Activated T-helper 2 cell treated with anti-CD3 and anti-CD28 coated beads, Interferon-gamma antibody, Interleukin-2, Interleukin-4, amounts not matched to agents 10 μg/mL and 5 μg/mL and 100 μg/mL, durations not matched to agents 14 hours and 24 hours and 36 hours (primary cell): ENCODE measurements at regions not wholly inside any gene's neighbourhood (a gene's known extent, or its start where the extent isn't known, plus 50 kb on each side); places are given as distances from the start of the nearest gene placed in this dataset.
"Not testable (repeated sequence)": the region's sequence is repeated elsewhere in the genome, so short reads cannot be mapped to it uniquely, and the experiment has no call there.

Source experiments
- DNase-seq: peaks from one replicate; pipeline ENCODE4 v3.0.0; 2021; ENCODE audit warnings: low spot score
- H3K27ac Mint-ChIP-seq: one replicate; pipeline ENCODE4 v1.8.0; 2021; ENCODE audit warnings: mixed read lengths
- H3K27me3 Mint-ChIP-seq: one replicate; pipeline ENCODE4 v1.8.0; 2021; ENCODE audit warnings: low read depth, mixed read lengths
- H3K36me3 Mint-ChIP-seq: one replicate; pipeline ENCODE4 v1.8.0; 2021; ENCODE audit warnings: low read depth, mixed read lengths
- H3K4me1 Mint-ChIP-seq: one replicate; pipeline ENCODE4 v1.8.0; 2021; ENCODE audit warnings: low read depth, mixed read lengths
- H3K4me3 Mint-ChIP-seq: one replicate; pipeline ENCODE4 v1.8.0; 2021; ENCODE audit warnings: low read depth, mild to moderate bottlenecking, moderate library complexity, mixed read lengths
- H3K9me3 Mint-ChIP-seq: one replicate; pipeline ENCODE4 v1.8.0; 2021; ENCODE audit warnings: mixed read lengths
- intact Hi-C: fragments of 100-400 bp; cut with micrococcal nuclease; formaldehyde crosslinking; loops from one replicate; pipeline ENCODE4 v1.15.1; 2023

DNA sequence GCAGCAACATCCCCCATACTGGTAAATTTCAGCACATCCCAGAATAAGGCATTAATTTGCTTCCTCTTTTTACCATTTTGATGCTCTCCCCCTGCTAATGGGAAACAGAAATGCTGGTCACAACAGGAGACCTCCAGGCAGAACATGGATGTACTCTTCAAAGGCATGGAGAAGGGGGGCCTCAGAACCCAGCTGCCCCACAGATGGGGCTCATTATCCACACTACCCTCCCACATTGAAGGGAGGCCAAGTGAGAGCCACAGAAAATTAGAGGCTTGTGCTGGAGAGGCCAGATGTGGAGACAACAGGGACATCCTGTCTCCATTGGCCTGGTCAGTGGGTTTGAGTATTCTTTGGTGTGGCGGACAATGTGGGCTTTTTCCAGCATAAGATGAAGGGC is 150.1 kb upstream of the CDH11 start:
- no peak for DNase-seq
- intact Hi-C loops, result no loop called here
- peaks cover 18% of the 10 kb centered on the region for H3K9me3 Mint-ChIP-seq
- no peaks in the 10 kb centered on the region for H3K4me1 Mint-ChIP-seq
- H3K4me3 Mint-ChIP-seq, result no peak overlapping the region
- H3K36me3 Mint-ChIP-seq, result no peaks in the 10 kb centered on the region
- no peaks in the 10 kb centered on the region for H3K27me3 Mint-ChIP-seq
- no peak overlapping the region for H3K27ac Mint-ChIP-seq

DNA sequence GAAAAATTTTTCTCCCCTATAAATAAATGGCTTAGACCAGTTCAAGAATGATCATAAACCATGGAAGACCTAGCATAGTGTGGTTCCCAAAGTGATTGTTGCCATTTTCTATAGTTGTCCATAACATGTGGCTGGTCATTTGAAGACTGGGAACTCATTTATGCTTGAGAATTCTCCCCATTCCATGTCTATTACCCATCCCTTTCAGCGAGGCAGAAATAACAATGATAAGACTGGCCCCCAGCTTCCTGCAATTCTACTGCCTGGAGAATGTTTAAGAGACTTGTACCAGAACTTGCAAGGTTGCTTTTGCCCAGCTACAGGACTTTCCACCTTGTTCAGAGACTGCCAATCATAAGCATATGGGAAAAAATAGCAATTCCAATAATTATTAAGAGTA is 146.5 kb upstream of the CDH11 start:
- H3K4me3 Mint-ChIP-seq, result no peak overlapping the region
- H3K36me3 Mint-ChIP-seq, result no peaks in the 10 kb centered on the region
- H3K4me1 Mint-ChIP-seq, result no peaks in the 10 kb centered on the region
- peaks cover 21% of the 10 kb centered on the region for H3K9me3 Mint-ChIP-seq
- intact Hi-C loops, result no loop called here
- no peak overlapping the region for H3K27ac Mint-ChIP-seq
- DNase-seq, result no peak
- H3K27me3 Mint-ChIP-seq, result no peaks in the 10 kb centered on the region

DNA sequence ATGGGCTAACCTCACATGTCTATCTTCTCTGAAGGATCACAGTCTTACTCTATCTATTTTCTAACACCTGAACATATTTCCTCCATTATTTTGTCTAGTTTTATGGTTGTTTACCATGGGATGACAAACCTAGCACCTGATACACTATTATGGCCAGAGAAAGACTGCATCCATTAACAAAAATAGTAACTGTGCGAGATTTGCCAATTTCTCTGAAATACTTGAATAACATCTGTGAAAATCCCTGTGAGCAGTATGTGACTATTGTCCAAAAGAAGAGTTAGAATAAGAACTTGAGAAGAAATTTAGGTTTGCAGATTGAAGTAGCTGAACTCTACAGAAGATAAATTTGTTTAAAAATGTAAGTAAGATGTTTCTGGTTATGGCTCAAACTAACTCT is 142.0 kb upstream of the CDH11 start:
- no peaks in the 10 kb centered on the region for H3K4me1 Mint-ChIP-seq
- DNase-seq, result no peak
- H3K27ac Mint-ChIP-seq, result no peak overlapping the region
- peaks cover 16% of the 10 kb centered on the region for H3K9me3 Mint-ChIP-seq
- no peak overlapping the region for H3K4me3 Mint-ChIP-seq
- H3K36me3 Mint-ChIP-seq, result no peaks in the 10 kb centered on the region
- intact Hi-C loops, result no loop called here
- H3K27me3 Mint-ChIP-seq, result no peaks in the 10 kb centered on the region

DNA sequence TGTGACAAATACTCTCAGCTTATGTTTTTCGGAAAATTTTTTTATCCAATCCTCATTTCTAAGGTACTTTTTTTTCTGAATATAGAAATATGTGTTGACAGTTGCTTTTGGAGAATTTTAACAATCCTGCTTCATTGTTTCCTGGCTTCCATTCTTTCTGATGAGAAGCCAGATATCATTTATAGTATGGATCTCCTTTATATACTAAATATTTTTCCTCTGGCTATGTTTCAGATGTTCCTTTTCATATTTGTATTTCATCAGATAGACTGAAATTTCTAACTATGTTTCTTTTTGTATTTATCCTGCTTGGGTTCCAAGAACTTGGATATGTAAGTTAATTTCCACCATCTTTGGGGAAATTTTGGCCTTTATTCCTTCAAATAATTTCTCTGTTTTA is 138.9 kb upstream of the CDH11 start:
- Mint-ChIP-seq H3K27me3 (no peaks in the 10 kb centered on the region), H3K36me3 (no peaks in the 10 kb centered on the region), H3K9me3 (peaks cover 10% of the 10 kb centered on the region), H3K4me1 (no peaks in the 10 kb centered on the region), H3K27ac (no peak overlapping the region), H3K4me3 (no peak overlapping the region)
- intact Hi-C loops, result no loop called here
- DNase-seq, result no peak

DNA sequence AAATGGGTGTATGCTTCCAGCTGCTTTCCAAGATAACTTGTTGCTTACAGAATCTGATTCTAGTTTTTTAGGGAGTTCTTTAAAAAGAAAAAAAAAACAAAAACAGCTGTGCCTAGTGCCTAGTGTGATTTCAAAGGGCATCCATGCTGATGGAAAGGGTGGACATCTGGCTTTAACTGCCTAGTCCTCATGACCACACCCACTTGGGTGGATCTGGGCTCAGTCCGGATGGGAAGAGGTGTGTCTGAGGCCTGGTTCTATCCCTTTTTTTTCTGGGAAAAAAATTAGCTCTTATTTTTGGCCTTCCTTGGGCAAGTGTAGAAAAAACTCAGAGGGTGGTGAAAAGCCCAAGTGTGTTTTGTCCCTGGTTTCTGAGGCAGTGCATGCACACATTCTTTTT is 132.3 kb upstream of the CDH11 start:
- Mint-ChIP-seq H3K36me3 (no peaks in the 10 kb centered on the region), H3K9me3 (peaks cover 7% of the 10 kb centered on the region), H3K4me3 (no peak overlapping the region), H3K27me3 (no peaks in the 10 kb centered on the region), H3K4me1 (no peaks in the 10 kb centered on the region), H3K27ac (no peak overlapping the region)
- no peak for DNase-seq
- intact Hi-C loops, result no loop called here

DNA sequence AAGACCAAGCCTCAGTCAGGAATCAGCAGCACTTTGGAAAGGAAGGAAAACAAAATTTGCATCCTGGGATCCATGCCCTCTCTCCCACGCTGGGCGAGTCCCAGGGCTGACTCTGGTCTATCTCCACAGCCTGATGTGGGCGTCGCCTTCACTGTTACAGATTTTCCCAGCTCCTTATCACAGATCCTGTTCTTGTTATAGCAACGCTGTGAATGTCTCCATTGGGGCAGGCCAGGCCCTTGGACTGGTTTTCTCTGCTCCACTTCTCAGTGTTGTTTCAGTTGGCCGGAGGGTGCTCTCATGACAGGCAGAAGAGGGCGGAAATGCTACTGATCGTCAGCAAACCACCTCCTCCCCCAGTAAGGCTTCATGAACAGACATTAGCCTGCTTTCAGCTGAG is 127.9 kb upstream of the CDH11 start:
- H3K27me3 Mint-ChIP-seq, result no peaks in the 10 kb centered on the region
- no peaks in the 10 kb centered on the region for H3K4me1 Mint-ChIP-seq
- H3K9me3 Mint-ChIP-seq, result peaks cover 6% of the 10 kb centered on the region
- H3K4me3 Mint-ChIP-seq, result no peak overlapping the region
- no peaks in the 10 kb centered on the region for H3K36me3 Mint-ChIP-seq
- no peak overlapping the region for H3K27ac Mint-ChIP-seq
- intact Hi-C loops, result no loop called here
- no peak for DNase-seq

GRCh38 chr16:65244787-65245186 is 122.9 kb upstream of the CDH11 start:
- no peak for DNase-seq
- Mint-ChIP-seq H3K27ac (no peak overlapping the region), H3K4me3 (no peak overlapping the region), H3K36me3 (no peaks in the 10 kb centered on the region), H3K27me3 (no peaks in the 10 kb centered on the region), H3K9me3 (peaks cover 6% of the 10 kb centered on the region), H3K4me1 (no peaks in the 10 kb centered on the region)
- intact Hi-C loops, result no loop called here

GRCh38 chr16:65235339-65236177 is 113.7 kb upstream of the CDH11 start:
- DNase-seq, result no peak
- Mint-ChIP-seq H3K9me3 (peaks cover 42% of the 10 kb centered on the region), H3K36me3 (no peaks in the 10 kb centered on the region), H3K4me3 (no peak overlapping the region), H3K27ac (no peak overlapping the region), H3K4me1 (no peaks in the 10 kb centered on the region), H3K27me3 (no peaks in the 10 kb centered on the region)
- intact Hi-C loops, result no loop called here

- H3K27me3 Mint-ChIP-seq, DNase-seq, H3K4me1 Mint-ChIP-seq, H3K27ac Mint-ChIP-seq, intact Hi-C loops, H3K4me3 Mint-ChIP-seq, H3K36me3 Mint-ChIP-seq: not testable (repeated sequence)
- peaks cover 36% of the 10 kb centered on the region for H3K9me3 Mint-ChIP-seq
These were observed 113.0 kb upstream of the CDH11 start for GRCh38 chr16:65234721-65235320.

DNA sequence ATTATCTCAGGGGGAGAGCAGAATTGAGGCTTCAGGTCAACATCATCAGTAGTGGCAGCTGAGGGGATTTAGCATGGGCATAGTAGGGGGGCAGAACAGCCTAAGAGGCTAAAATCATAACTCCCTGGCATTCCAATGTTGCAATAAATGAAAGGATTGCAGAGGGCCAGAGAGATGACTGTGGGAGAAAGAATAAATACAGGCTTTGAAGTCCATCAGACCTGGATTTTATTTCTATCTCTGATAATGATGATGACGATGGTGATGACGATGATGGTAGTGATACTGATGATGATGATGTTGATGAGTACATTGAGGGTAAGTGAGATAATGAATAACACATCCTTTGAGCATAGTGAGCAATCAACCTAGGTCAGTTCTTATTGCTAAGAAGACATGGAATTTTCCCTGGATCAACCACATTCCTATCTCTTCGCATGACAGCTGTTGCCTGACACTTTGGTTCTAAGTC is 107.4 kb upstream of the CDH11 start:
- Mint-ChIP-seq H3K27me3 (no peaks in the 10 kb centered on the region), H3K9me3 (peaks cover 35% of the 10 kb centered on the region), H3K4me3 (no peak overlapping the region), H3K27ac (no peak overlapping the region), H3K4me1 (no peaks in the 10 kb centered on the region), H3K36me3 (no peaks in the 10 kb centered on the region)
- DNase-seq, result no peak
- intact Hi-C loops, result no loop called here

- no peaks in the 10 kb centered on the region for H3K36me3 Mint-ChIP-seq
- H3K4me3 Mint-ChIP-seq, result no peak overlapping the region
- H3K27me3 Mint-ChIP-seq, result no peaks in the 10 kb centered on the region
- intact Hi-C loops, result no loop called here
- DNase-seq, result no peak
- H3K4me1 Mint-ChIP-seq, result no peaks in the 10 kb centered on the region
- no peak overlapping the region for H3K27ac Mint-ChIP-seq
- peaks cover 23% of the 10 kb centered on the region for H3K9me3 Mint-ChIP-seq
These were observed 105.4 kb upstream of the CDH11 start for GRCh38 chr16:65227150-65227835.

DNA sequence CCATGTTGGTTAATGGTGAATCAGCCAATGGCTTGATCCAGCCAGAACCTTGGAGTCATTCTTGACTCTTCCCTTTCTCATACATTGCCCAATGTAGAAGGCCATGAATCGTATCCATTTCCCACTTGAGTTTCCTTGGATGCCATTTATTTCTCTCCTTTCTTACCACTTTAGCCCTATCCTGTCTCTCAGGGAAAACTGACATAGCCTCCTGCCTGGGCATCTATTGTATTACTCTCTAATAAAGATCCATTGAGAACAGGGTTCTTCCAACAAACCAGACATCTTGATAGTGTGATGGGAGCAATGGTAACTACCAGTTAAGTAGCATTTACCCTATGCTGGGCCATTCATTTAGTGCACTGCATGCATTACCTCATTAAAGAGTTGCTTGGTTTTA is 104.2 kb upstream of the CDH11 start:
- no peak for DNase-seq
- Mint-ChIP-seq H3K36me3 (no peaks in the 10 kb centered on the region), H3K27me3 (no peaks in the 10 kb centered on the region), H3K4me1 (no peaks in the 10 kb centered on the region), H3K4me3 (no peak overlapping the region), H3K9me3 (peaks cover 11% of the 10 kb centered on the region), H3K27ac (no peak overlapping the region)
- intact Hi-C loops, result no loop called here

GRCh38 chr16:65225488-65225887 is 103.6 kb upstream of the CDH11 start:
- intact Hi-C loops, result no loop called here

More at GRCh38 chr16:65225488-65225887, 103.6 kb upstream of the CDH11 start:
- Mint-ChIP-seq H3K27ac (no peak overlapping the region), H3K9me3 (peaks cover 11% of the 10 kb centered on the region), H3K27me3 (no peaks in the 10 kb centered on the region), H3K36me3 (no peaks in the 10 kb centered on the region), H3K4me3 (no peak overlapping the region), H3K4me1 (no peaks in the 10 kb centered on the region)
- no peak for DNase-seq
